ENCODE measurements at regions not wholly inside any gene's neighbourhood (a gene's known extent, or its start where the extent isn't known, plus 50 kb on each side); places are given as distances from the start of the nearest gene placed in this dataset.
A peak's percentile ranks its signal among the peaks of the same experiment; 100 is the strongest.

DNA sequence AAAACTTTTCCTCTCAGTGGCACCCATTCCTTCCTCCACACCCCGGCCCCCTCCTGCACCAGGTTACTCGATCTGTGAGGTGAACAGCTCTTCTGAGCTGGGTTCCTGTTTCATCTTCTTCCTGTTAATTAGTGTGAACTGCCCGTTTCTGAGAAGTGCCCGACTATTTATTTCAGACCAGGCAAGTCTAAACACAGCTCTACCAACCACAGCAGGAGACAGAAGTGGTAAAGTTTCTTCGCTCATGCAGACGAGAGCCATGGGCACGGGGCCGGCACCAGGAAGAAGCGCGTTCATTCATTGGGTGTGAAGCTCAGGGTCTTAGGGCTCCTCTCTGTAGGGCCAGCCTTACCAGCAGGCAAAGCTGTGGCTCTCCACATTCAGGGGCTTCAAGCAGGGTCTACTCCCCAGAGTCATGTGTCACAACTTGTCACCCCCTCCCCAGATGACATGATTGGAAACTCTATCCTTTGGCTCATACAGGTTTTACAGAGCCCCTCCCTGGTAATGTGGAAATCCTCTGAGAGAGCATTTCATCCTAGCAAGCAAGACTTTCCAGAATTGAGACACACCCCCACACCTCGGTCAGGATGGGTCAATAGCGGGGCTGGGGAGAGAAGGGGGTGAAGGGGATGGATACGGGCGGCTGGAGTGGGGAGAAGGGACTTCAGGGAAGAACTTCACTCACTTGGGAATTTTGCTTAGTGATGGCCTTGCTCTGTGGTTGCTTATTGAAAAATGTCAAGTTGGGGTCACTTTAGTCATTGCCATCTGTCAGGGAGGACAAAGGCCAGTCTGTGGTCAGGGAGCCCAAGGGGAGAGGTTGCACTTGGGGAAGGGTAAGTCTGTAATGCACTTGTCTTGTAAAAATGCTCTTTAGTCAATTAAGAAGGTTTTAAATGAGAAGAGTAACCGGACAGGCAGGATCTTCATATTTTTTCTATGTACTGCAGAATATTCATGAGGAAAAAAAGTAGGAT, 121.6 kb upstream of the TRIM2 start:
- H3K4me3 ChIP-seq (ENCODE audit: low read depth in 2 of 2, low read length in 2 of 2): no peak overlapping the region
- ATAC-seq: no peak
- no peaks in the 10 kb centered on the region for H3K36me3 ChIP-seq (ENCODE audit: control insufficient read depth, insufficient read depth, low read length)
- no peaks in the 10 kb centered on the region for H3K27me3 ChIP-seq (ENCODE audit: control insufficient read depth, insufficient read depth, low read length)
- intact Hi-C loops (cut with micrococcal nuclease; ENCODE audit: unreplicated experiment) (loop anchor here (1.0 kb wide), 1 partner anchor 46 kb away; no protein-coding TSS in a partner anchor), in situ Hi-C loops (cut with HindIII; ENCODE audit: low pct_unique_long_range_greater_than_20kb, low sequenced_read_pairs) (no loop called here)
- ChIA-PET CTCF (interaction anchor here (0.6 to 1.4 kb wide), 5 partner anchors 14 to 52 kb away, joined by 3 to 30 read pairs (median 3); no protein-coding TSS in a partner anchor), POLR2A (no interaction called here)
- TF ChIP-seq, protein P1, sequence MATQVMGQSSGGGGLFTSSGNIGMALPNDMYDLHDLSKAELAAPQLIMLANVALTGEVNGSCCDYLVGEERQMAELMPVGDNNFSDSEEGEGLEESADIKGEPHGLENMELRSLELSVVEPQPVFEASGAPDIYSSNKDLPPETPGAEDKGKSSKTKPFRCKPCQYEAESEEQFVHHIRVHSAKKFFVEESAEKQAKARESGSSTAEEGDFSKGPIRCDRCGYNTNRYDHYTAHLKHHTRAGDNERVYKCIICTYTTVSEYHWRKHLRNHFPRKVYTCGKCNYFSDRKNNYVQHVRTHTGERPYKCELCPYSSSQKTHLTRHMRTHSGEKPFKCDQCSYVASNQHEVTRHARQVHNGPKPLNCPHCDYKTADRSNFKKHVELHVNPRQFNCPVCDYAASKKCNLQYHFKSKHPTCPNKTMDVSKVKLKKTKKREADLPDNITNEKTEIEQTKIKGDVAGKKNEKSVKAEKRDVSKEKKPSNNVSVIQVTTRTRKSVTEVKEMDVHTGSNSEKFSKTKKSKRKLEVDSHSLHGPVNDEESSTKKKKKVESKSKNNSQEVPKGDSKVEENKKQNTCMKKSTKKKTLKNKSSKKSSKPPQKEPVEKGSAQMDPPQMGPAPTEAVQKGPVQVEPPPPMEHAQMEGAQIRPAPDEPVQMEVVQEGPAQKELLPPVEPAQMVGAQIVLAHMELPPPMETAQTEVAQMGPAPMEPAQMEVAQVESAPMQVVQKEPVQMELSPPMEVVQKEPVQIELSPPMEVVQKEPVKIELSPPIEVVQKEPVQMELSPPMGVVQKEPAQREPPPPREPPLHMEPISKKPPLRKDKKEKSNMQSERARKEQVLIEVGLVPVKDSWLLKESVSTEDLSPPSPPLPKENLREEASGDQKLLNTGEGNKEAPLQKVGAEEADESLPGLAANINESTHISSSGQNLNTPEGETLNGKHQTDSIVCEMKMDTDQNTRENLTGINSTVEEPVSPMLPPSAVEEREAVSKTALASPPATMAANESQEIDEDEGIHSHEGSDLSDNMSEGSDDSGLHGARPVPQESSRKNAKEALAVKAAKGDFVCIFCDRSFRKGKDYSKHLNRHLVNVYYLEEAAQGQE (IDR thresholded peaks at IDR 0.05; ENCODE audit: insufficient read depth in 1 of 2, low read depth in 2 of 2, low read length in 1 of 2): no peak
- TF ChIP-seq SIN3A (IDR thresholded peaks at IDR 0.05; ENCODE audit: borderline replicate concordance, insufficient read depth, low read depth, low read length): no peak
- TF ChIP-seq, protein P2, sequence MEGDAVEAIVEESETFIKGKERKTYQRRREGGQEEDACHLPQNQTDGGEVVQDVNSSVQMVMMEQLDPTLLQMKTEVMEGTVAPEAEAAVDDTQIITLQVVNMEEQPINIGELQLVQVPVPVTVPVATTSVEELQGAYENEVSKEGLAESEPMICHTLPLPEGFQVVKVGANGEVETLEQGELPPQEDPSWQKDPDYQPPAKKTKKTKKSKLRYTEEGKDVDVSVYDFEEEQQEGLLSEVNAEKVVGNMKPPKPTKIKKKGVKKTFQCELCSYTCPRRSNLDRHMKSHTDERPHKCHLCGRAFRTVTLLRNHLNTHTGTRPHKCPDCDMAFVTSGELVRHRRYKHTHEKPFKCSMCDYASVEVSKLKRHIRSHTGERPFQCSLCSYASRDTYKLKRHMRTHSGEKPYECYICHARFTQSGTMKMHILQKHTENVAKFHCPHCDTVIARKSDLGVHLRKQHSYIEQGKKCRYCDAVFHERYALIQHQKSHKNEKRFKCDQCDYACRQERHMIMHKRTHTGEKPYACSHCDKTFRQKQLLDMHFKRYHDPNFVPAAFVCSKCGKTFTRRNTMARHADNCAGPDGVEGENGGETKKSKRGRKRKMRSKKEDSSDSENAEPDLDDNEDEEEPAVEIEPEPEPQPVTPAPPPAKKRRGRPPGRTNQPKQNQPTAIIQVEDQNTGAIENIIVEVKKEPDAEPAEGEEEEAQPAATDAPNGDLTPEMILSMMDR (IDR thresholded peaks at IDR 0.05): no peak
- no peak for TF ChIP-seq TCF7L2 (IDR thresholded peaks at IDR 0.05; ENCODE audit: low read depth, low read length)
- TF ChIP-seq POLR2AphosphoS5 (IDR thresholded peaks at IDR 0.05; ENCODE audit: low read depth, low read length): no peak
- no peak for DNase-seq (ENCODE audit: low read depth, low spot score)
- no peaks in the 10 kb centered on the region for H3K9me3 ChIP-seq (ENCODE audit: control insufficient read depth, insufficient read depth, low read depth, low read length)
- H3K4me1 ChIP-seq (ENCODE audit: control insufficient read depth, insufficient read depth, low read length): 0 out of 2 replicates have a peak, but pooled peaks cover 3% of the 10 kb centered on the region
- H3K27ac ChIP-seq (ENCODE audit: low read length): no peak overlapping the region
- no TSS peak for BruUV-seq (replicated peaks)

GRCh38 chr4:153083447-153083947, 120.7 kb upstream of the TRIM2 start:
- H3K27me3 ChIP-seq (ENCODE audit: control insufficient read depth, insufficient read depth, low read length): no peaks in the 10 kb centered on the region
- no peaks in the 10 kb centered on the region for H3K9me3 ChIP-seq (ENCODE audit: control insufficient read depth, insufficient read depth, low read depth, low read length)
- in situ Hi-C loops (cut with HindIII; ENCODE audit: low pct_unique_long_range_greater_than_20kb, low sequenced_read_pairs) (no loop called here), intact Hi-C loops (cut with micrococcal nuclease; ENCODE audit: unreplicated experiment) (loop anchor here (1.0 kb wide), 1 partner anchor 45 kb away; no protein-coding TSS in a partner anchor)
- H3K27ac ChIP-seq (ENCODE audit: low read length): no peak overlapping the region
- DNase-seq (ENCODE audit: low read depth, low spot score): peak; percentile 42
- ChIA-PET CTCF (interaction anchor here (0.6 to 1.4 kb wide), 5 partner anchors 13 to 53 kb away, joined by 3 to 30 read pairs (median 3); no protein-coding TSS in a partner anchor), POLR2A (no interaction called here)
- 0 out of 2 replicates have a peak, but pooled peaks cover 3% of the 10 kb centered on the region for H3K4me1 ChIP-seq (ENCODE audit: control insufficient read depth, insufficient read depth, low read length)
- no TSS peak for BruUV-seq (replicated peaks)
- peak; percentile 88 for ATAC-seq
- H3K4me3 ChIP-seq (ENCODE audit: low read depth in 2 of 2, low read length in 2 of 2): no peak overlapping the region
- H3K36me3 ChIP-seq (ENCODE audit: control insufficient read depth, insufficient read depth, low read length): no peaks in the 10 kb centered on the region
- no peak for TF ChIP-seq SIN3A (IDR thresholded peaks at IDR 0.05; ENCODE audit: borderline replicate concordance, insufficient read depth, low read depth, low read length)
- TF ChIP-seq, protein P2 (IDR thresholded peaks at IDR 0.05): peak; percentile 68
- peak; percentile 42; the same call in 1 of the 2 replicates for TF ChIP-seq TCF7L2 (IDR thresholded peaks at IDR 0.05; ENCODE audit: low read depth, low read length)
- TF ChIP-seq, protein P1 (IDR thresholded peaks at IDR 0.05; ENCODE audit: insufficient read depth in 1 of 2, low read depth in 2 of 2, low read length in 1 of 2): no peak
- no peak for TF ChIP-seq POLR2AphosphoS5 (IDR thresholded peaks at IDR 0.05; ENCODE audit: low read depth, low read length)

Measured in Panc1 (cell line).